HG02798 (cell line): ENCODE measurements at regions not wholly inside any gene's neighbourhood (a gene's known extent, or its start where the extent isn't known, plus 50 kb on each side); places are given as distances from the start of the nearest gene placed in this dataset.

Experiments
- ATAC-seq: cut with Tn5 transposase; IDR thresholded peaks from one replicate; pipeline ENCODE4 v1.9.1; 2021; ENCODE audit warnings: mild to moderate bottlenecking; ENCODE audit not compliant: unreplicated experiment, poor library complexity

- no peak for ATAC-seq
Measured at GRCh38 chr9:26426551-26427131, 466.0 kb downstream of the CAAP1 start.

- ATAC-seq, result no peak
Measured at GRCh38 chr9:26418480-26418879, 474.1 kb downstream of the CAAP1 start.

GRCh38 chr9:26415528-26415927 is 477.1 kb downstream of the CAAP1 start:
- ATAC-seq, result no peak

- no peak for ATAC-seq
Measured at GRCh38 chr9:26413611-26414010, 479.0 kb downstream of the CAAP1 start.

GRCh38 chr9:26412446-26412845 is 480.2 kb downstream of the CAAP1 start:
- ATAC-seq, result no peak

GRCh38 chr9:26406676-26407075 is 485.9 kb downstream of the CAAP1 start:
- no peak for ATAC-seq

GRCh38 chr9:26399556-26399955 is 493.0 kb downstream of the CAAP1 start:
- no peak for ATAC-seq

GRCh38 chr9:26394025-26394424 is 498.6 kb downstream of the CAAP1 start:
- ATAC-seq, result no peak

- ATAC-seq, result no peak
Measured at GRCh38 chr9:26392639-26393038, 500.0 kb downstream of the CAAP1 start.

- no peak for ATAC-seq
Measured at GRCh38 chr9:26391036-26391435, 501.6 kb downstream of the CAAP1 start.

GRCh38 chr9:26375448-26375847 is 517.2 kb downstream of the CAAP1 start:
- ATAC-seq, result no peak

GRCh38 chr9:26373616-26374015 is 519.0 kb downstream of the CAAP1 start:
- no peak for ATAC-seq

GRCh38 chr9:26371236-26371635 is 521.4 kb downstream of the CAAP1 start:
- ATAC-seq, result no peak

- ATAC-seq, result no peak
Measured at GRCh38 chr9:26369093-26369492, 523.5 kb downstream of the CAAP1 start.

- ATAC-seq, result no peak
Measured at GRCh38 chr9:26368241-26368640, 524.4 kb downstream of the CAAP1 start.

- no peak for ATAC-seq
Measured at GRCh38 chr9:26361010-26361409, 531.6 kb downstream of the CAAP1 start.

- no peak for ATAC-seq
Measured at GRCh38 chr9:26358836-26359235, 533.8 kb downstream of the CAAP1 start.

- ATAC-seq, result no peak
Measured at GRCh38 chr9:26357803-26358344, 534.7 kb downstream of the CAAP1 start.

GRCh38 chr9:26356491-26356890 is 536.1 kb downstream of the CAAP1 start:
- ATAC-seq, result no peak

GRCh38 chr9:26346942-26347477 is 545.6 kb downstream of the CAAP1 start:
- no peak for ATAC-seq

GRCh38 chr9:26341545-26341944 is 551.1 kb downstream of the CAAP1 start:
- no peak for ATAC-seq

- no peak for ATAC-seq
Measured at GRCh38 chr9:26339796-26340195, 552.8 kb downstream of the CAAP1 start.
